T47D (cell line): ENCODE measurements at regions not wholly inside any gene's neighbourhood (a gene's known extent, or its start where the extent isn't known, plus 50 kb on each side); places are given as distances from the start of the nearest gene placed in this dataset.

Experiments used
- DNase-seq, 2 experiments: peaks; one replicate each; pipeline versions ENCODE4 v3.0.0 to v3.0.0-alpha.2; 2011 to 2012; ENCODE audit warnings: low read depth in 1 of 2, low spot score in 1 of 2
- JUND ChIP-seq: IDR thresholded peaks from 2 replicates; pipeline ENCODE4 v1.6.1; 2012; ENCODE audit warnings: low read depth
- in situ Hi-C: cut with HindIII; loops from 2 replicates; pipeline ENCODE4 v1.10.0; 2016; ENCODE audit warnings: low sequenced_read_pairs, low pct_unique_long_range_greater_than_20kb

GRCh38 chr13:21971662-21972621 lies 301.1 kb downstream of the FGF9 start:
- TF ChIP-seq JUND, result no peak
- in situ Hi-C loops, result no loop called here
- no peak for DNase-seq

- TF ChIP-seq JUND, result no peak
- DNase-seq, result no peak
- in situ Hi-C loops, result no loop called here
Measured at GRCh38 chr13:21973437-21974125, 302.7 kb downstream of the FGF9 start.

- DNase-seq, result no peak
- no peak for TF ChIP-seq JUND
- in situ Hi-C loops, result no loop called here
Measured at GRCh38 chr13:21974741-21975140, 303.9 kb downstream of the FGF9 start.

GRCh38 chr13:21976159-21976558 lies 305.3 kb downstream of the FGF9 start:
- no peak for DNase-seq
- no peak for TF ChIP-seq JUND
- in situ Hi-C loops, result no loop called here

GRCh38 chr13:21979161-21979806 lies 308.4 kb downstream of the FGF9 start:
- no peak for TF ChIP-seq JUND
- in situ Hi-C loops, result no loop called here
- DNase-seq, result no peak

DNA sequence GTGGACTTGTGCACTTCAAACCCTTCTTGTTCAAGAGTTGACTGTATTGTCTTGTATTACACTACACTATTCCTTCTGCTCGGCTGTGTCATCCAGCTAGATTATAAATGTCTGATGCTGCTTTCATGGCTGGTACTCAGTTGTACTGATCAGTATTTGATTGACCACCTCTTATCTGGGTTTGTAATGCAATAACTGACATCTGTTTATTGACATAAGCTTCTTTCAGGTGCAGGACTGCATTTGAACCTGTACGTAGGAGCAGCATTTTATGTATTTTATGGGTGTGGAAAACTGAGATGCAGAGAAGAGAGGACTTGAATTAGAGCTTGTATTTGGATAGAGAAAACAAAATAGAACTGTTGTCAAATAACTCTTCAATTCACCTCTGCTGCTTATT lies 309.2 kb downstream of the FGF9 start:
- in situ Hi-C loops, result no loop called here

DNA sequence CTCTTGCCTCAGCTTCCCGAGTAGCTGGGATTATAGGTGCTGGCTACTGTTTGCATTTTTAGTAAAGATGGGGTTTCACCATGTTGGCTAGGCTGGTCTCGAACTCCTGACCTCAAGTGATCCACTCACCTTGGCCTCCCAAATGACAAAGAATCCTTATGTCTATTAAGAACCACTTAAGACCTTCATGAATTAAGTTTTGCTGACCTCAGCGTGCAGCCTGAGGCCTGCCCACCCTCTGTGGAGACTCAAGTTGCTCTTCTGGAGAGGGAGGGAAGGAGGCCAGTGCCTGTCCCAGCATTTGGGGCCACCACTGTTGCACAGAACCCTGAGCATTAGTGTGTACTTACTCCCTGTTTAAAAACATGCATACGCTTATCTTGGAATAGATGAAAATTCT lies 313.3 kb downstream of the FGF9 start:
- in situ Hi-C loops, result no loop called here
- no peak for TF ChIP-seq JUND
- DNase-seq, result no peak

More for the DNA sequence above, 309.2 kb downstream of the FGF9 start:
- TF ChIP-seq JUND, result no peak
- DNase-seq, result no peak

- TF ChIP-seq JUND, result no peak
- DNase-seq, result no peak
- in situ Hi-C loops, result no loop called here
Measured at GRCh38 chr13:21986602-21987001, 315.7 kb downstream of the FGF9 start.

- TF ChIP-seq JUND, result no peak
- in situ Hi-C loops, result no loop called here
- DNase-seq, result no peak
Measured at GRCh38 chr13:21987793-21988192, 316.9 kb downstream of the FGF9 start.

DNA sequence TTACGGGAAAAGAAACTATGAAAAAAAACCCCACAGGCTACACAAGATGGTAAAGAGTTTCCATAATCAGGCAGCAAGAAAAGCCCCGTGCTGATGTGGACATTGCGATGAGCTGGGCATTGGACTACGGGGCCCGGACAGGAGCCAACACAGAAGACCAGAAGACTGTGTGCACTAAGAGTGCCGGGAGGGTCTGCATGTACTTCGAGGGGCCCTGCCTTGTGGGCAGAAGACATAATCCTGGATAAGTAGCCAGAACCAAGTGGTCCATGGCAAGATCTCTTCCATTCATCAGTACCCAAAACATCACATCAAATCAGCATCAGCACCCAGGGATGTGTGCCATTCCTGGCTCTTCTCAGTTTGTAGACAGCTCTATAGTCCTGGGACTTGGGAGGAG lies 317.8 kb downstream of the FGF9 start:
- in situ Hi-C loops, result no loop called here
- no peak for TF ChIP-seq JUND
- no peak for DNase-seq

DNA sequence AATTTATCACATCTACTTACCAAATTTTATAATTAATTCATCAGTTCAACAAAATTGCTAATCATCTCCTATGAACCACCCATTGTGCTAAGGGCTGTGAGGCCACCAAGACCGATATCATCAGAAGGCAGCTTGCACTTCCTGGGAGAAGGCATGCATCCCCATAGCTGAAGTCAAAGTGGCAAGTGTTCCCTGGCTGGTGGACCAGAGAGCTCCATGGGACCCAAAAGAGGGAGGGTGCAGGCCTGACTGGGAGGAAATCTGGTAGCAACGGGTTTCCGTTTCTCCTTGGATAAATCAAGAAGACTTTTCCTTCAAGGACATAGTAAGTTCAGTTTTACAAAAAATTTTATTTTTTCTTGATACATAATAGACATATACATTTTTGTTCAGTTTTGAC lies 325.2 kb downstream of the FGF9 start:
- in situ Hi-C loops, result no loop called here

DNA sequence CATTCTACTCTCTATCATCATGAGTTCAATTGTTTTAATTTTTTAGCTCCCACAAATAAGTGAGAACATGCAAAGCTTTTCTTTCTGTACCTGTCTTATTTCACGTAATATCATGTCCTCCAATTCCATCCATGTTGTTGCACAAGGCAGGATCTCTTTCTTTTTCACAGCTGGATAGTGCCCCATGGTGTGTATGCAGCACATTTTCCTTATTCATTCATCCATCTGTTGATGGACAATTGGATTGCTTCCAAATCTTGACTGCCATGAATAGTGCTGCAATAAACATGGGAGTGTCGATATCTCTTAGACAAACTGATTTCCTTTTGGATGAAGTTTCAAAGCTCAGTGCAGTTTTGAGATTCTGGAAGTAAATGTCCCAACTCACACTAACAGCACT lies 326.9 kb downstream of the FGF9 start:
- in situ Hi-C loops, result no loop called here
- DNase-seq, result no peak
- TF ChIP-seq JUND, result no peak

More for the DNA sequence above, 325.2 kb downstream of the FGF9 start:
- TF ChIP-seq JUND, result no peak
- DNase-seq, result no peak
